ENCODE measurements at regions not wholly inside any gene's neighbourhood (a gene's known extent, or its start where the extent isn't known, plus 50 kb on each side); places are given as distances from the start of the nearest gene placed in this dataset.
"Not testable (repeated sequence)": the region's sequence is repeated elsewhere in the genome, so short reads cannot be mapped to it uniquely, and the experiment has no call there.

DNA sequence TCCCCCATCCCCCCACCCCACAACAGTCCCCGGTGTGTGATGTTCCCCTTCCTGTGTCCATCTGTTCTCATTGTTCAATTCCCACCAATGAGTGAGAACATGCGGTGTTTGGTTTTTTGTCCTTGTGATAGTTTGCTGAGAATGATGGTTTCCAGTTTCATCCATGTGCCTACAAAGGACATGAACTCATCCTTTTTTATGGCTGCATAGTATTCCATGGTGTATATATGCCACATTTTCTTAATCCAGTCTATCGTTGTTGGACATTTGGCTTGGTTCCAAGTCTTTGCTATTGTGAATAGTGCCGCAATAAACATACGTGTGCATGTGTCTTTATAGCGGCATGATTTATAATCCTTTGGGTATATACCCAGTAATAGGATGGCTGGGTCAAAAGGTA is 123.6 kb downstream of the PRDM13 start:
- not testable (repeated sequence) for TF ChIP-seq JUND (IDR thresholded peaks at IDR 0.05); GABPA (IDR thresholded peaks at IDR 0.05; ENCODE audit: low read depth); CHD2 (IDR thresholded peaks at IDR 0.05; ENCODE audit: low read length, partially characterized antibody); POLR2AphosphoS5 (IDR thresholded peaks at IDR 0.05; ENCODE audit: low read depth, low read length)
- TF ChIP-seq, protein P1, sequence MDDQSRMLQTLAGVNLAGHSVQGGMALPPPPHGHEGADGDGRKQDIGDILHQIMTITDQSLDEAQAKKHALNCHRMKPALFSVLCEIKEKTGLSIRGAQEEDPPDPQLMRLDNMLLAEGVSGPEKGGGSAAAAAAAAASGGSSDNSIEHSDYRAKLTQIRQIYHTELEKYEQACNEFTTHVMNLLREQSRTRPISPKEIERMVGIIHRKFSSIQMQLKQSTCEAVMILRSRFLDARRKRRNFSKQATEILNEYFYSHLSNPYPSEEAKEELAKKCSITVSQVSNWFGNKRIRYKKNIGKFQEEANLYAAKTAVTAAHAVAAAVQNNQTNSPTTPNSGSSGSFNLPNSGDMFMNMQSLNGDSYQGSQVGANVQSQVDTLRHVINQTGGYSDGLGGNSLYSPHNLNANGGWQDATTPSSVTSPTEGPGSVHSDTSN (IDR thresholded peaks at IDR 0.05) = not testable (repeated sequence)
- TF ChIP-seq, protein P2, sequence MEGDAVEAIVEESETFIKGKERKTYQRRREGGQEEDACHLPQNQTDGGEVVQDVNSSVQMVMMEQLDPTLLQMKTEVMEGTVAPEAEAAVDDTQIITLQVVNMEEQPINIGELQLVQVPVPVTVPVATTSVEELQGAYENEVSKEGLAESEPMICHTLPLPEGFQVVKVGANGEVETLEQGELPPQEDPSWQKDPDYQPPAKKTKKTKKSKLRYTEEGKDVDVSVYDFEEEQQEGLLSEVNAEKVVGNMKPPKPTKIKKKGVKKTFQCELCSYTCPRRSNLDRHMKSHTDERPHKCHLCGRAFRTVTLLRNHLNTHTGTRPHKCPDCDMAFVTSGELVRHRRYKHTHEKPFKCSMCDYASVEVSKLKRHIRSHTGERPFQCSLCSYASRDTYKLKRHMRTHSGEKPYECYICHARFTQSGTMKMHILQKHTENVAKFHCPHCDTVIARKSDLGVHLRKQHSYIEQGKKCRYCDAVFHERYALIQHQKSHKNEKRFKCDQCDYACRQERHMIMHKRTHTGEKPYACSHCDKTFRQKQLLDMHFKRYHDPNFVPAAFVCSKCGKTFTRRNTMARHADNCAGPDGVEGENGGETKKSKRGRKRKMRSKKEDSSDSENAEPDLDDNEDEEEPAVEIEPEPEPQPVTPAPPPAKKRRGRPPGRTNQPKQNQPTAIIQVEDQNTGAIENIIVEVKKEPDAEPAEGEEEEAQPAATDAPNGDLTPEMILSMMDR (IDR thresholded peaks at IDR 0.05) = not testable (repeated sequence)
- TF ChIP-seq, protein P3, sequence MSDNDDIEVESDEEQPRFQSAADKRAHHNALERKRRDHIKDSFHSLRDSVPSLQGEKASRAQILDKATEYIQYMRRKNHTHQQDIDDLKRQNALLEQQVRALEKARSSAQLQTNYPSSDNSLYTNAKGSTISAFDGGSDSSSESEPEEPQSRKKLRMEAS (IDR thresholded peaks at IDR 0.05; ENCODE audit: low read depth) = not testable (repeated sequence)
- TF ChIP-seq, protein P4, sequence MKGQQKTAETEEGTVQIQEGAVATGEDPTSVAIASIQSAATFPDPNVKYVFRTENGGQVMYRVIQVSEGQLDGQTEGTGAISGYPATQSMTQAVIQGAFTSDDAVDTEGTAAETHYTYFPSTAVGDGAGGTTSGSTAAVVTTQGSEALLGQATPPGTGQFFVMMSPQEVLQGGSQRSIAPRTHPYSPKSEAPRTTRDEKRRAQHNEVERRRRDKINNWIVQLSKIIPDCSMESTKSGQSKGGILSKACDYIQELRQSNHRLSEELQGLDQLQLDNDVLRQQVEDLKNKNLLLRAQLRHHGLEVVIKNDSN (IDR thresholded peaks at IDR 0.05; ENCODE audit: borderline replicate concordance, low read depth) = not testable (repeated sequence)
- TF ChIP-seq, protein P5, sequence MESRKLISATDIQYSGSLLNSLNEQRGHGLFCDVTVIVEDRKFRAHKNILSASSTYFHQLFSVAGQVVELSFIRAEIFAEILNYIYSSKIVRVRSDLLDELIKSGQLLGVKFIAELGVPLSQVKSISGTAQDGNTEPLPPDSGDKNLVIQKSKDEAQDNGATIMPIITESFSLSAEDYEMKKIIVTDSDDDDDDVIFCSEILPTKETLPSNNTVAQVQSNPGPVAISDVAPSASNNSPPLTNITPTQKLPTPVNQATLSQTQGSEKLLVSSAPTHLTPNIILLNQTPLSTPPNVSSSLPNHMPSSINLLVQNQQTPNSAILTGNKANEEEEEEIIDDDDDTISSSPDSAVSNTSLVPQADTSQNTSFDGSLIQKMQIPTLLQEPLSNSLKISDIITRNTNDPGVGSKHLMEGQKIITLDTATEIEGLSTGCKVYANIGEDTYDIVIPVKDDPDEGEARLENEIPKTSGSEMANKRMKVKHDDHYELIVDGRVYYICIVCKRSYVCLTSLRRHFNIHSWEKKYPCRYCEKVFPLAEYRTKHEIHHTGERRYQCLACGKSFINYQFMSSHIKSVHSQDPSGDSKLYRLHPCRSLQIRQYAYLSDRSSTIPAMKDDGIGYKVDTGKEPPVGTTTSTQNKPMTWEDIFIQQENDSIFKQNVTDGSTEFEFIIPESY (IDR thresholded peaks at IDR 0.05; ENCODE audit: borderline replicate concordance, low read depth) = not testable (repeated sequence)

Measured in SK-N-SH (cell line).